HEK293 (cell line): ENCODE measurements at regions not wholly inside any gene's neighbourhood (a gene's known extent, or its start where the extent isn't known, plus 50 kb on each side); places are given as distances from the start of the nearest gene placed in this dataset.

Experiments used
- CTCF ChIA-PET: fragments of 350-600 bp; formaldehyde crosslinking; extraction: SDS; loops from one replicate; lab custom pipeline; 2021; ENCODE audit warnings: antibody characterized with exemption; lab: Yijun Ruan, JAX
- POLR2A ChIA-PET: fragments of 300-600 bp; formaldehyde crosslinking; extraction: SDS; loops from one replicate; lab custom pipeline; 2020; ENCODE audit warnings: antibody characterized with exemption, inconsistent platforms; lab: Yijun Ruan, JAX
- H3K27ac ChIP-seq: fragments of 200-500 bp; sonication (Bioruptor generic); 2 replicates; pipeline ENCODE4 v1.5.1; 2014; ENCODE audit warnings: low read depth, low read length, control low read depth, inconsistent platforms; ENCODE audit errors: extremely low read depth
- H3K36me3 ChIP-seq, 2 experiments: fragments of 200-500 bp in 1 of 2; sonication (Bioruptor generic) in 1 of 2; 1 replicate in 1 of 2; 2 replicates in 1 of 2; pipeline ENCODE4 v1.5.1; 2014 to 2017; ENCODE audit warnings: inconsistent platforms in 2 of 2, low read length in 2 of 2; ENCODE audit not compliant: control insufficient read depth in 2 of 2, insufficient read depth in 1 of 2
- H3K4me1 ChIP-seq: fragments of 200-500 bp; sonication (Bioruptor generic); 2 replicates; pipeline ENCODE4 v1.5.1; 2014; ENCODE audit warnings: mild to moderate bottlenecking, low read length, inconsistent platforms; ENCODE audit not compliant: control insufficient read depth, insufficient read depth
- H3K4me3 ChIP-seq: 2 replicates; pipeline ENCODE4 v1.5.1; 2011; ENCODE audit warnings: low read depth, mild to moderate bottlenecking, control low read depth, low read length, moderate library complexity
- H3K9me3 ChIP-seq: fragments of 200-500 bp; sonication (Bioruptor generic); 2 replicates; pipeline ENCODE4 v1.5.1; 2014; ENCODE audit warnings: low read depth, low read length, inconsistent platforms; ENCODE audit not compliant: control insufficient read depth, insufficient read depth
- BCL6B ChIP-seq: fragments of 450-650 bp; formaldehyde crosslinking; IDR thresholded peaks from 2 replicates; pipeline ENCODE4 v1.5.1; 2017; ENCODE audit warnings: missing biosample characterization, missing genetic modification characterization
- CTCF ChIP-seq: fragments of 450-650 bp; formaldehyde crosslinking; IDR thresholded peaks from 2 replicates; pipeline ENCODE4 v1.5.1; 2016; ENCODE audit warnings: missing biosample characterization, missing genetic modification characterization
- KLF7 ChIP-seq: fragments of 450-650 bp; formaldehyde crosslinking; IDR thresholded peaks from 2 replicates; pipeline ENCODE4 v1.5.1; 2016; ENCODE audit warnings: missing biosample characterization, missing genetic modification characterization, borderline replicate concordance
- MYNN ChIP-seq: fragments of 450-650 bp; formaldehyde crosslinking; IDR thresholded peaks from 2 replicates; pipeline ENCODE4 v1.5.1; 2016; ENCODE audit warnings: missing biosample characterization, missing genetic modification characterization, borderline replicate concordance
- OVOL3 ChIP-seq: fragments of 450-650 bp; formaldehyde crosslinking; IDR thresholded peaks from 2 replicates; pipeline ENCODE4 v1.5.1; 2016; ENCODE audit warnings: missing biosample characterization, missing genetic modification characterization
- PATZ1 ChIP-seq: fragments of 450-650 bp; formaldehyde crosslinking; IDR thresholded peaks from 2 replicates; pipeline ENCODE4 v1.5.1; 2016; ENCODE audit warnings: missing biosample characterization, missing genetic modification characterization
- SP2 ChIP-seq: fragments of 450-650 bp; formaldehyde crosslinking; IDR thresholded peaks from 2 replicates; pipeline ENCODE4 v1.5.1; 2016; ENCODE audit warnings: missing biosample characterization, missing genetic modification characterization
- TRIM28 ChIP-seq: IDR thresholded peaks from 2 replicates; pipeline ENCODE4 v1.6.1; 2011; ENCODE audit warnings: low read length, control low read depth, borderline replicate concordance
- ZBTB21 ChIP-seq: fragments of 450-650 bp; formaldehyde crosslinking; IDR thresholded peaks from 2 replicates; pipeline ENCODE4 v1.5.1; 2017; ENCODE audit warnings: missing biosample characterization, missing genetic modification characterization
- ZNF23 ChIP-seq: fragments of 450-650 bp; formaldehyde crosslinking; IDR thresholded peaks from 2 replicates; pipeline ENCODE4 v1.5.1; 2016; ENCODE audit warnings: missing biosample characterization, missing genetic modification characterization, borderline replicate concordance
- ZNF280C ChIP-seq: fragments of 450-650 bp; formaldehyde crosslinking; IDR thresholded peaks from 2 replicates; pipeline ENCODE4 v1.5.1; 2016; ENCODE audit warnings: missing biosample characterization, missing genetic modification characterization
- ZNF37A ChIP-seq: fragments of 450-650 bp; IDR thresholded peaks from 2 replicates; pipeline ENCODE4 v1.5.1; 2018; ENCODE audit warnings: missing biosample characterization, missing genetic modification characterization
- ZNF423 ChIP-seq: fragments of 450-650 bp; formaldehyde crosslinking; IDR thresholded peaks from 2 replicates; pipeline ENCODE4 v1.5.1; 2016; ENCODE audit warnings: missing biosample characterization, missing genetic modification characterization
- ZNF426 ChIP-seq: fragments of 450-650 bp; formaldehyde crosslinking; IDR thresholded peaks from 2 replicates; pipeline ENCODE4 v1.5.1; 2017; ENCODE audit warnings: missing biosample characterization, missing genetic modification characterization, mild to moderate bottlenecking, inconsistent platforms, moderate library complexity
- ZNF433 ChIP-seq: fragments of 450-650 bp; formaldehyde crosslinking; IDR thresholded peaks from 2 replicates; pipeline ENCODE4 v1.5.1; 2016; ENCODE audit warnings: missing biosample characterization, missing genetic modification characterization, low read depth
- ZNF501 ChIP-seq: fragments of 450-650 bp; formaldehyde crosslinking; IDR thresholded peaks from 2 replicates; pipeline ENCODE4 v1.5.1; 2016; ENCODE audit warnings: missing biosample characterization, missing genetic modification characterization
- ZNF558 ChIP-seq: fragments of 450-650 bp; formaldehyde crosslinking; IDR thresholded peaks from 2 replicates; pipeline ENCODE4 v1.5.1; 2016; ENCODE audit warnings: missing biosample characterization, missing genetic modification characterization
- ZNF571 ChIP-seq: fragments of 450-650 bp; formaldehyde crosslinking; IDR thresholded peaks from 2 replicates; pipeline ENCODE4 v1.5.0; 2017; ENCODE audit warnings: missing biosample characterization, missing genetic modification characterization
- ZNF623 ChIP-seq: fragments of 450-650 bp; formaldehyde crosslinking; IDR thresholded peaks from 2 replicates; pipeline ENCODE4 v1.5.1; 2016; ENCODE audit warnings: missing biosample characterization, missing genetic modification characterization
- ZNF654 ChIP-seq: fragments of 450-650 bp; formaldehyde crosslinking; IDR thresholded peaks from 2 replicates; pipeline ENCODE4 v1.5.1; 2016; ENCODE audit warnings: low read depth, missing biosample characterization, missing genetic modification characterization
- ZNF791 ChIP-seq: fragments of 450-650 bp; formaldehyde crosslinking; IDR thresholded peaks from 2 replicates; pipeline ENCODE4 v1.5.1; 2016; ENCODE audit warnings: missing biosample characterization, missing genetic modification characterization
- ZSCAN16 ChIP-seq: fragments of 450-650 bp; formaldehyde crosslinking; IDR thresholded peaks from 2 replicates; pipeline ENCODE4 v1.5.1; 2016; ENCODE audit warnings: missing biosample characterization, missing genetic modification characterization
- TF ChIP-seq, protein P1 (sequence below): fragments of 450-650 bp; formaldehyde crosslinking; IDR thresholded peaks from 2 replicates; pipeline ENCODE4 v1.5.1; 2016; ENCODE audit warnings: missing biosample characterization, missing genetic modification characterization

GRCh38 chrX:7503251-7503650 lies 339.7 kb upstream of the VCX start (continued):
- TF ChIP-seq PATZ1 (tag by site-specific recombination), result no peak
- TF ChIP-seq ZNF426, result no peak
- no peak for TF ChIP-seq KLF7 (tag by site-specific recombination)
- TF ChIP-seq ZSCAN16 (tag by site-specific recombination), result no peak
- no peak for TF ChIP-seq ZNF571 (tag by site-specific recombination)

DNA sequence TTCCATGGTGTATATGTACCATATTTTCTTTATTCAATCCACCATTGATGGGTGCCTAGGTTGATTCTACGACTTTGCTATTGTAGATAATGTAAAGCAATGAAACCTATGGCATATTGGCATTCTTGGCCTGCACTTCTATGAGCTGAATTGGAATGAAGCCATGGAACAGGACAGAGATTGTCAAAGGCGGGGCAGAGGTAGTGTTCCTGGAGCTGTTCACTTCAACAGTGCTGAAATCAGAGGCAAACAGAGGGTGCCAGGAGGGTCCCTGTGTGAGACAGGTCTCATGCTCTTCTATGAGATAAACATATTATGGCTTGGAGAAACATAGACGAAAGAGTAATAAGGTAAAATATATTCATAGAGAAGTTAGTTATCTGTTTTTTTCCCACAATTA lies 342.6 kb upstream of the VCX start:
- Histone ChIP-seq H3K4me3 (no peak overlapping the region), H3K4me1 (no peaks in the 10 kb centered on the region), H3K9me3 (no peaks in the 10 kb centered on the region), H3K36me3 (no peaks in the 10 kb centered on the region), H3K27ac (no peak overlapping the region)
- ChIA-PET CTCF (no interaction called here), POLR2A (no interaction called here)
- TF ChIP-seq ZNF501 (tag by site-specific recombination) (no peak), ZBTB21 (tag by site-specific recombination) (no peak), ZNF654 (tag by site-specific recombination) (no peak), ZNF558 (tag by site-specific recombination) (no peak), ZNF37A (no peak), ZNF623 (no peak), MYNN (no peak), ZNF791 (tag by site-specific recombination) (no peak), BCL6B (no peak), ZNF280C (no peak), ZNF423 (no peak), TRIM28 (no peak), OVOL3 (tag by site-specific recombination) (no peak), CTCF (tag by site-specific recombination) (no peak), ZNF433 (tag by site-specific recombination) (no peak), SP2 (tag by site-specific recombination) (no peak), ZNF23 (tag by site-specific recombination) (no peak)
- TF ChIP-seq, protein P1, sequence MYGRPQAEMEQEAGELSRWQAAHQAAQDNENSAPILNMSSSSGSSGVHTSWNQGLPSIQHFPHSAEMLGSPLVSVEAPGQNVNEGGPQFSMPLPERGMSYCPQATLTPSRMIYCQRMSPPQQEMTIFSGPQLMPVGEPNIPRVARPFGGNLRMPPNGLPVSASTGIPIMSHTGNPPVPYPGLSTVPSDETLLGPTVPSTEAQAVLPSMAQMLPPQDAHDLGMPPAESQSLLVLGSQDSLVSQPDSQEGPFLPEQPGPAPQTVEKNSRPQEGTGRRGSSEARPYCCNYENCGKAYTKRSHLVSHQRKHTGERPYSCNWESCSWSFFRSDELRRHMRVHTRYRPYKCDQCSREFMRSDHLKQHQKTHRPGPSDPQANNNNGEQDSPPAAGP (tag by site-specific recombination), result no peak
